HCT116 (cell line): ENCODE measurements at regions not wholly inside any gene's neighbourhood (a gene's known extent, or its start where the extent isn't known, plus 50 kb on each side); places are given as distances from the start of the nearest gene placed in this dataset.

ENCODE experiments used
- CBX3 ChIP-seq: IDR thresholded peaks from 2 replicates; pipeline ENCODE4 v1.6.1; 2012; ENCODE audit warnings: low read depth
- CTCF ChIP-seq, 3 experiments: fragments of 200-600 bp in 1 of 3; sonication (generic) in 1 of 3; IDR thresholded peaks in 2 of 3; conservative IDR thresholded peaks in 1 of 3; 2 replicates each; pipeline ENCODE4 v1.5.1; 2012 to 2017; ENCODE audit warnings: low read depth in 2 of 3, low read length in 2 of 3, antibody characterized with exemption in 1 of 3, borderline replicate concordance in 1 of 3, control low read depth in 1 of 3, mild to moderate bottlenecking in 1 of 3, mixed read lengths in 1 of 3, mixed run types in 1 of 3, moderate library complexity in 1 of 3; ENCODE audit not compliant: insufficient read depth in 1 of 3
- EZH2 ChIP-seq: fragments of 200-600 bp; sonication (generic); IDR thresholded peaks from 2 replicates; pipeline ENCODE4 v1.6.1; 2017; ENCODE audit warnings: antibody characterized with exemption, mixed run types
- EZH2phosphoT487 ChIP-seq: fragments of 200-600 bp; IDR thresholded peaks from 2 replicates; pipeline ENCODE4 v1.6.1; 2018; ENCODE audit warnings: antibody characterized with exemption, borderline replicate concordance
- POLR2A ChIP-seq: IDR thresholded peaks from 2 replicates; pipeline ENCODE4 v1.7.0; 2011; ENCODE audit warnings: borderline replicate concordance; ENCODE audit not compliant: insufficient read depth, insufficient read length; ENCODE audit errors: extremely low read depth
- POLR2AphosphoS5 ChIP-seq: IDR thresholded peaks from 2 replicates; pipeline ENCODE4 v1.6.1; 2011; ENCODE audit warnings: mild to moderate bottlenecking, low read depth, low read length, moderate library complexity
- RAD21 ChIP-seq: IDR thresholded peaks from 2 replicates; pipeline ENCODE4 v1.6.1; 2012; ENCODE audit warnings: low read depth, mild to moderate bottlenecking
- SIN3A ChIP-seq: IDR thresholded peaks from 2 replicates; pipeline ENCODE4 v1.6.1; 2012; ENCODE audit warnings: low read depth
- SRF ChIP-seq: IDR thresholded peaks from 2 replicates; pipeline ENCODE4 v1.6.1; 2012; ENCODE audit warnings: low read depth
- TCF7L2 ChIP-seq: IDR thresholded peaks from 2 replicates; pipeline ENCODE4 v1.7.0; 2011; ENCODE audit warnings: borderline replicate concordance, inconsistent platforms; ENCODE audit not compliant: insufficient read depth, insufficient read length; ENCODE audit errors: extremely low read depth
- ZNF274 ChIP-seq: fragments of 200-500 bp; sonication (Bioruptor generic); IDR thresholded peaks from 2 replicates; pipeline ENCODE4 v1.6.1; 2014; ENCODE audit warnings: mild to moderate bottlenecking, low read depth, low read length, inconsistent platforms

GRCh38 chrX:42992199-42992943 lies 214.4 kb upstream of the PPP1R2C start:
- TF ChIP-seq CTCF (IDR thresholded peaks at IDR 0.05 in 2 of 3, conservative IDR thresholded peaks at IDR 0.05 in 1 of 3; ENCODE audit: borderline replicate concordance in 1 of 3, insufficient read depth in 1 of 3, low read depth in 2 of 3, low read length in 2 of 3) (no peak), EZH2phosphoT487 (no peak), ZNF274 (no peak), SIN3A (no peak), POLR2AphosphoS5 (no peak), CBX3 (no peak), RAD21 (no peak), POLR2A (no peak), EZH2 (no peak), SRF (no peak), TCF7L2 (no peak)
